HG03108 (cell line): ENCODE measurements at regions not wholly inside any gene's neighbourhood (a gene's known extent, or its start where the extent isn't known, plus 50 kb on each side); places are given as distances from the start of the nearest gene placed in this dataset.
"Not testable (repeated sequence)": the region's sequence is repeated elsewhere in the genome, so short reads cannot be mapped to it uniquely, and the experiment has no call there.

Experiments
- ATAC-seq: cut with Tn5 transposase; IDR thresholded peaks from one replicate; pipeline ENCODE4 v1.9.1; 2021; ENCODE audit warnings: moderate library complexity; ENCODE audit not compliant: unreplicated experiment

DNA sequence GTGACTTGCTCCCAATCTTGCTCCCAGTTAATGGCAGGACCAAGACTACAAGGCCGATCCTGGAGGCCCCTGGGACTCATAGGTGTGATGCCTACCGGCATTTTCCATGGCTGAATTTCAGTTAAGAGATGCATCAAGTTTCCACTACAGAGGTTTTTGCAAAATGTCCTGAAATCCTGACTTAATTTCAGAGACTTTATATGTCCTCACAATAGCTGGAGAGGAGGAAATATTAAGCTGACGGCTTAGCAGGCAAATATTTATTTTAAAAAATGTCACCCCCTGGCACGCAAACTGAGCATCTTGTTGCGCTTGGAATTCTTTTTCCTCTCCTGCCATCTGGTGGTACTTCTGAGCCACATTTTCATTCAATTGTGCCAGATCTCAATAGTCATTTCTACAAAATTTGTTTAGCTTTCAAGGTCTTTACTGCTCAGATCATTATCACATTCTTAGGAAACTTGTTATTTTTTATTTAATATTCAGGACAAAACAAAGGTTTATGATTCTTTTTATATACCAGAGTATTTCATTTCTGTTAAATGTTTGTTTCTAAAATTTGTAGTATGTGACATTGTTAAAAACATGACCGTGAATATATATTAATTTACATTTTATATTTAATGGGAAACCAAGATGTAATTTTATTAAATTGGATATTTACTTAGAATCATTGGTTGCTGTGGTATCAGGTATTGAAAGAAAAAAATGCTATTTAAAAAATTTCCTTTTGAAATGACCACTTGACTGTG, 189.2 kb upstream of the THRB start:
- no peak for ATAC-seq

- no peak for ATAC-seq
Measured at GRCh38 chr3:24684506-24685023, 189.9 kb upstream of the THRB start.

DNA sequence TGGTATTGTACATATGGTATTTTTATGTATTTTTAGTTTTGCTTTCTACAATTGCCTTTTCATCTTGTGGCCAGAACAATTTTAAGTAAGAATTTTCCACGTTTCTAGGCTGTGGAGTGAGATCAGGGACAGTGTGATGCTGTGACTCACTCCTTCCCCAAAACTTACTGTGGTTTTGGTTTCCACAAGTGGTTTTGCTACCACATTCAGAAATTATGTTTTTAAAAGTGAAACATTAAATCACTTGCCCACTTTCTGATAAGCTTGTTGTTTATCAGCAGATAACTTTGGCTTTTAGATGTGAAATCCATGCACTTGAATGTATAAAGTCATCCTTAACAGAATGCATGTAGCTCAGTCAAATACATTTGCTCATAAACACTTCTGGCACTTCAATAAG, 192.2 kb upstream of the THRB start:
- no peak for ATAC-seq

DNA sequence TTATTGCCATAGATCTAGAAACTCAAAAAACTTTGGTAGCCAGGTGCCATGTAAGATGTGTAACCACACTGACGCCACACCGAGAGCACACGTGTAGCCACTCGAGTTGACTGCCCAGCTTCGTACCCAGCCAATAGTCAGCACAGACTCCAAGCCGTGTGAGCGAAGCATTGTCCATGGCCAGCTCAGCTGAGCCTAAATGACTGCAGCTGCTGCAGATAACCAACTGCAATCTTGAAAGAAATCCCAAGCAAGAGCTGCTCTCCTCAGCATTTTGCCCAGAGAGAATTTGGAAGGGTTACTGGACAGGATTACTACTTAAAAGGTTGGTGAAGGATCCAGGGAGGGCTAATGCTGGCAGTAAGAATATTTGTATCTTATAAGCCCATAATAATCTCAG, 193.0 kb upstream of the THRB start:
- ATAC-seq: no peak

- ATAC-seq: no peak
Measured at GRCh38 chr3:24688446-24689148, 193.9 kb upstream of the THRB start.

GRCh38 chr3:24689353-24689752, 194.7 kb upstream of the THRB start:
- ATAC-seq: no peak

DNA sequence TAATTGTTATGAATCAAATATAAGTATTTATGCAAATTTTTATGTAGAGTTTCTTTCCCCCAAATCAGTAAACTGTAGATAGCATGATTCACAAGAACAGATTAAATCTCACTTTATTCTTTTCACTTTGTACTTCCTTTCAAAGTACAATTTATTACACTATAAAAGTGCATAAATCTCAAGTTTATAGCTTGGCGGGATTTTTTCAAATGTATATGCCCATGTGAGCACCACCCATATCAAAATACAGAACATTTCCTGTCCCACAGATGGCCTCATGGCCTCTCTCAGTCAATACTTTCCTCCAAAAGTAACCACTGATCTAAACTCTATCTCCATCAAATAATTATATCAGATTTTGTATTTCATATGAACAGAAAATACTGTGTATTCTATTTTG, 196.1 kb upstream of the THRB start:
- no peak for ATAC-seq

DNA sequence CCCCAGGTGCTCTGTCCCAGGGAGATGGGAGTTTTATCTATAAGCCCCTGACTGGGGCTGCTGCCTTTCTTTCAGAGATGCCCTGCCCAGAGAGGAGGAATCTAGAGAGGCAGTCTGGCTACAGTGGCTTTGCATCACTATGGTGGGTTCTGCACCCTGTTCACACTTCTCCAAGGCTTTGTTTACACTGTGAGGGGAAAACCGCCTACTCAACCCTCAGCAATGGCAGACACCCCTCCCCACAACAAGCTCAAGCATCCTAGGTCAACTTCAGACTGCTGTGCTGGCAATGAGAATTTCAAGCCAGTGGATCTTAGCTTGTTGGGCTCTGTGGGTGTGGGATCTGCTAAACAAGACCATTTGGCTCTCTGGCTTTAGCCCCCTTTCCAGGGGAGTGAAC, 204.4 kb upstream of the THRB start:
- ATAC-seq: not testable (repeated sequence)

- ATAC-seq: no peak
Measured at GRCh38 chr3:24704496-24704895, 209.8 kb upstream of the THRB start.

GRCh38 chr3:24707936-24708335, 213.3 kb upstream of the THRB start:
- ATAC-seq: no peak

DNA sequence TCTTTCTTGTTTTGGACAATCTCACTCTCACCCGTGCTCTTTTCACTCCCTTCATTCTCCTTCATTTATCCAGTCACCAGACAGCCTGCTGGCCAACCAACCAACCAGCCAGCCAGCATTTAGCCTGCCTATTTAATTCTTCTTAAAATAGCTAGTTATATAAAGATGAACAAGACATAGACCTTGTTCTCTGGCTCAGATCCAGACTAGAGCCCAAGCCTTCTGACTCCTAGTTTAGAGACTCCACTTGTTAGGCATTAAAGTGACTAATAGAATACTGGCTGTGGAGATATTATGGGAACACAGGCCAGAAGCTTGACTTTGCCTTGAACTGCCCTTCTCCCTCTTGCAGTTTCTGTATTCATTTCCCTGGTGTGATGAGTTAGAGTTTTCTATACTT, 215.3 kb upstream of the THRB start:
- ATAC-seq: no peak

DNA sequence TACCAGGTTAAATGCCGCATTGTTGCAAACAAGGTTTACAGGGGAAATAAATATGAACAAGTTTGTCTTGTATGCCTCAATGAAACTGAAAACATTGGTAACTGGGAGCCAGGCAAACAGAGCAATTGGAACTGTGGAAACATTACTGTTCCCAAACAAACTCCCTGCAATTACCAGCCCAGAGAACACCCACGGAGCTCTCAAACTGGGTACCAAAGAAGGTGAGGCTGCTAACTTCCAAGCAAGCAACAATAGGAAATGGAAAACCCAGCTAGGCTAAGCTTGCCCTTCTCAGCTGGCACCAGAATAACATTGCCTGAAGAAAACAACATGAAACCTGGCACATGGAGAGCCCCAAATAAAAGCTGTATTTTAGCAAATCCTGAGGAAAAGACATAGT, 218.9 kb upstream of the THRB start:
- ATAC-seq: no peak

DNA sequence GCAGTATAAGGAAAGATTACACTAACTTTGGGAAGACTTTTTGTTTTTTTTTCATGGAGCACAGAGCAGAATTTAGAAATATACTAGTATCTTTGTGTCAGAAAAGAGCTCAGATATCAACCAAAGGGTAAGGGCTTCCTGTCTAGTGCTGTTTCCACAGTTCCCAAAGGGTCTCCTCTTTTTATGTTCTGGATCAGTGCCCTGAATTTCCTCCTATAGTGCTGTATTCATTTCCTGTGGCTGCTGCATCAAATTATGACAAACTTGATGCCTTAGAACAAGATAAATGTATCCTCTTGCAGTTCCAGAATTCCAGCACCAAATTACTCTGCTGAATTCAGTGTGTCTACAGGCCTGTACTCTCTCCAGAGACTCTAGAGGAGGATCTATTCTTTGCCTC, 219.8 kb upstream of the THRB start:
- ATAC-seq: no peak

DNA sequence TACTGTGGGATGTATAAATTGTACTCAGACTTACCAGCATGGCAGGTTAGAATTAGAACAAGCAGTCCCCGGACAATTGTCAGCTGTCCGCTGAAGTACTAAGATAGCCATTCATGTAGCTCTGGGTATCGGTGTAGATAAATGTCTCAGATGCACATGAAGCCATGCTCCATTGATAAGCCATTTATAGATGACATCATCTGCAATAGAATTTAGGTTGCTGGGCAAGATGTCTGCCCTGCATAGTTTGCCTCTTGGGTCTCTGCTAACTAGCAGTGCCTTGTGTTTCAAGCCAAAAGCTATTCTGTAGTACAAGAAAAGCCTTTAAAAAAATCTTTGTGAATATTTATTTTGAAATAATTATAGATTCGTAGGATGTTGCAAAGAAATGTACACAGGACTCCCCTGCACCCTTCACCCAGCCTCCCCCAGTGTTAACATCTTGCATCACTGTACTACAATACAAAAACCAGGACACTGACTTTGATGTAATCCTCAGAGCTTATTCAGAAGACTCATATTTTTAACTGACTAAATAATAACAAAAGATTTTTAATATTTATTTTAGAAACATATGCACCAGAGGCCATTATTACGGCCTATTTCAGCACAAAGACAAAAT, 220.6 kb upstream of the THRB start:
- no peak for ATAC-seq

DNA sequence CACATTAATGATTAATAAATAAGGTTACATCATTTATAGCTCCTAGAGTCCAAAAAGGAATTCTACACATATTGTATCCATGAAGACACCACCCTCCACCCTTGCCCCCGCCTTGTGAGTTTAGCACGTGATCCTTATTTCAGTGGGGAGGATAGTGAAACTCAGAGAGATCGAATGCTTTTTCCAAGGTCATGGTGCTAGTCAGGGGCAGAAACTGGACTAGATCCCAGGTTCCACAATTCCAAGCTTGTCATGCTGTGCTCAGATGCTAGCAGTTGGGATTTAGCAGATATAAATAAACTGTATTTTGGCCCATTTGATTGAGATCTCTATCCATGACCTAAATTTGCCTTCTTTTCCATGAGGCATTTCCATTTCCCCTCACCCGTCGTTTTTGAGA, 227.4 kb upstream of the THRB start:
- ATAC-seq: no peak

DNA sequence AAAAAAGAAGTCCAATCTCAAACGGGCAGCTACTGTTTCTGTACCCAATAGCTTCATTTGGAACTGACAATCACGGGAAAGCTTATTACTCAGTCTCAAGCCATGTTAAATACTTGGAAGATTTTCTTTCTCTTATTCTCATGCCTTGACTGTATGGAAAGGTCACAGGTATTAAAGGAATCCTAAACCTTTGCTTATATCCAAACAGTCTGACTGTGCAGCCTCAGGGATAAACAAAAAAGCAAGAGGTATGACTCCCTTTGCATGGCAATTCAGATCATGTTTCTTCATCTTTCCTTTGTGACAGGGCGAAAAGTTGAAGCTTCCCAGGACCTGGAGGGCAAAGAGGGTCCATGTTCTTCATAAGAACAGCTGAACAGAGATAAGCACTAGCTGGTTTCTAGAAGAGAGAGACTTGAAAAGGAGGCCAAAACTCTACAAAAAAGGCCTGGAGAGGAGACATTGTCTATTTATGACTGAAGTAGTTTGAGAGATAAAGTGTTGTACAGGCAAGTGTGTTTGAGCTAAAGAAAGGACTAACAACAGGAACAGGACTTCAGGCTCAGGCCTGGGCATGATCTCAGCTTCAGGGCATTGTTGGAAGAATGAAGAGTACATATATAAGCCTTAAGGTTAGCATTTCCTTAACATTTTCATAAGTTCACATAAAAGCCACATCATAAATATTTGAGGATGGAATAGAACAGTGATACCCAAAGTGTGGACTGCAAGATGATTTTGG, 231.0 kb upstream of the THRB start:
- no peak for ATAC-seq

DNA sequence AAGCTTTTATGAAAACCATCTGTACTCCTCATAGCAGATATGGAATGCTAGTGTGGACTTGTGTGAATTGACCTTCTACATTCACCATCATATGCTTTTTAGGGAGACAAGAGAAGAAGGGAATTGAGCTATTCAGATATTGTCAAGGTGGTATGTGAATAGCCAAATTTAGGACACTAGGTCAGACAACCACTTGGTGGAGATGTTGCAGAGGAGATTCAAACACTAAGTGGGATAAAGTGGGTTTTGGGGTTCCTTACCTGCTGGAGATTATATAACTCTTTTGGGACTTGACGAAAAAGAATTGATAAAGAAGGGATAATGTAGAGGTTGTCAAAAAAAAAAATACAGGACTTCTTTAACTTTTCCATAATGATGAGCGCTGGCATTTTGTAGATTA, 231.8 kb upstream of the THRB start:
- no peak for ATAC-seq

GRCh38 chr3:24730173-24730572, 235.5 kb upstream of the THRB start:
- no peak for ATAC-seq

DNA sequence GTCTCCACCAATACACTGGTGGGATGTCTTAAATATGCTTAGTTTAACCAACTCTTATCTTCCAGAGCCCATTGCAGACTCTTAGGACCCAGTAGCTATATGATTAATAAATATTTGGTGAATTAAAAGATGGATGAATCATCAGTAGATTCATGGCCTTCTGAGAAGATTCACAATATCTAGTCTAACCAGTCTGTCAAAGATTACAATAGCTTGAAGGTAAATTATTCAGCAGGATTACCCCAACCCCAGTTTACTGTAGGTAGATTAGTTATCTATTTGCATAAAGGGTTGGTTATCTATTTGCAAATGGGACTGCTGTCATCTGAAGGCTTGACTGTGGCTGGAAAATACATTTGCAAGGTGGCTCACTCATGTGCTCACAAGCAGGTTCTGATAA, 239.4 kb upstream of the THRB start:
- no peak for ATAC-seq

DNA sequence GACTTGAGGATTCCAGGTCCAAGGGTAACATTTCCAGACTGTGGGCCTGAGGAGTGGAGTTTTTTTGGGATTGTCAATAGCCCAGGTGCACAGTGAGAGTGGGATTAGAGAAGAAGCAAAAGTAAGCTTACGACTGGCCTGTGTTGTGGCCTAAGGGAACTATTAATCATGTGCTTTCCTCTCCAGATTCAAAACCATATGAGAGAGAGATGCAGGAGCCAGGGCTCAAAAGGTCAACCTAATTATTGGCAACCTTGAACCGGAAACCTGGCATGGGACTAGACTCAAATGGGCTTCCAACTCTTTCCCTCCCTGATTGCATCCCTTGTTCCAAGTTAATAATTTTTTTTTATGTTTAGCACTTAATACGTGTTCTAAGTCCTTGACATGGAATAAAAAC, 242.1 kb upstream of the THRB start:
- no peak for ATAC-seq

- no peak for ATAC-seq
Measured at GRCh38 chr3:24740326-24740725, 245.7 kb upstream of the THRB start.
